HepG2 (cell line): ENCODE measurements at regions not wholly inside any gene's neighbourhood (a gene's known extent, or its start where the extent isn't known, plus 50 kb on each side); places are given as distances from the start of the nearest gene placed in this dataset.

Experiments
- CENPT ChIP-seq: sonication (generic); formaldehyde crosslinking; IDR thresholded peaks from 2 replicates; pipeline ENCODE4 v1.8.0; 2022; ENCODE audit warnings: low read depth, mild to moderate bottlenecking, moderate library complexity, missing genetic modification reagents
- FLYWCH1 ChIP-seq: sonication (generic); formaldehyde crosslinking; IDR thresholded peaks from 2 replicates; pipeline ENCODE4 v1.8.1; 2023; ENCODE audit warnings: mild to moderate bottlenecking, missing genetic modification reagents
- MBNL3 ChIP-seq: fragments of 250-450 bp; sonication (Bioruptor Pico); conservative IDR thresholded peaks from 2 replicates; pipeline ENCODE4 v1.8.0; 2022; ENCODE audit warnings: mild to moderate bottlenecking, inconsistent platforms
- NFIC ChIP-seq: IDR thresholded peaks from 2 replicates; pipeline ENCODE4 v1.6.1; 2012; ENCODE audit warnings: mild to moderate bottlenecking, low read length, inconsistent platforms
- NFKB2 ChIP-seq: sonication (generic); formaldehyde crosslinking; IDR thresholded peaks from 2 replicates; pipeline ENCODE4 v1.4.0; 2020; ENCODE audit warnings: missing genetic modification reagents, borderline replicate concordance
- SALL1 ChIP-seq: sonication (generic); formaldehyde crosslinking; IDR thresholded peaks from 2 replicates; pipeline ENCODE4 v1.8.0; 2022; ENCODE audit warnings: mild to moderate bottlenecking, missing genetic modification reagents
- SOX6 ChIP-seq, 2 experiments: fragments of 450-650 bp in 1 of 2; sonication (generic) in 1 of 2; formaldehyde crosslinking in 1 of 2; IDR thresholded peaks; 2 replicates each; pipeline versions ENCODE4 v1.4.0 to v1.6.1; 2017 to 2020; ENCODE audit warnings: antibody characterized with exemption in 1 of 2, mild to moderate bottlenecking in 1 of 2, missing genetic modification reagents in 1 of 2
- TFE3 ChIP-seq: IDR thresholded peaks from 2 replicates; pipeline ENCODE4 v1.6.1; 2016
- ZGPAT ChIP-seq: IDR thresholded peaks from 2 replicates; pipeline ENCODE4 v1.6.1; 2016; ENCODE audit warnings: mild to moderate bottlenecking
- TF ChIP-seq, protein P1 (sequence below): IDR thresholded peaks from 2 replicates; pipeline ENCODE4 v1.4.0; 2020; ENCODE audit warnings: mild to moderate bottlenecking, missing genetic modification reagents

DNA sequence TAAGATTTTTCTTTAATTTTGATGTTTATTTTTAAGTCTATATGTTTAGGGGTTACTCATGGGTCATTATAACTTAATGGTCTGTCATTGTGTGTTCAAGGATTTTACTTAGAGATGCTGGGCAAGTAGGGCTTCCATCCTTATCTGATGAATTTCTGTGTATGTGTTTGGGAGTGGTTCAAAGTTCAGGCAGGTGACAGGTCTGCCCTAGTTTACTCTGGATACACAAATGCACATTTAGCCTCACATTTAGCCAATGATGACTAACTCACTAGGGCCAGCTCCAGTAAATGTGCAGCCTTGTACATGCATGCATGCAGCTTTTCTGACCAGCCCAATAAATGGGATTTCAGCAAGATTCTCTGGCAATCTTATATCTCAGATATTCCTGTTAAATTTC, 554.1 kb downstream of the SI start (continued):
- TF ChIP-seq ZGPAT (CRISPR knock-in tag) = peak; percentile 41; the same call in 1 of the 2 replicates
- no peak for TF ChIP-seq FLYWCH1 (CRISPR knock-in tag)
- peak; percentile 75 for TF ChIP-seq SALL1 (CRISPR knock-in tag)
- TF ChIP-seq SOX6 (IDR thresholded peaks at IDR 0.05) = no peak
- TF ChIP-seq SOX6 (CRISPR knock-in tag; IDR thresholded peaks at IDR 0.05) = peak; percentile 61
- TF ChIP-seq, protein P1, sequence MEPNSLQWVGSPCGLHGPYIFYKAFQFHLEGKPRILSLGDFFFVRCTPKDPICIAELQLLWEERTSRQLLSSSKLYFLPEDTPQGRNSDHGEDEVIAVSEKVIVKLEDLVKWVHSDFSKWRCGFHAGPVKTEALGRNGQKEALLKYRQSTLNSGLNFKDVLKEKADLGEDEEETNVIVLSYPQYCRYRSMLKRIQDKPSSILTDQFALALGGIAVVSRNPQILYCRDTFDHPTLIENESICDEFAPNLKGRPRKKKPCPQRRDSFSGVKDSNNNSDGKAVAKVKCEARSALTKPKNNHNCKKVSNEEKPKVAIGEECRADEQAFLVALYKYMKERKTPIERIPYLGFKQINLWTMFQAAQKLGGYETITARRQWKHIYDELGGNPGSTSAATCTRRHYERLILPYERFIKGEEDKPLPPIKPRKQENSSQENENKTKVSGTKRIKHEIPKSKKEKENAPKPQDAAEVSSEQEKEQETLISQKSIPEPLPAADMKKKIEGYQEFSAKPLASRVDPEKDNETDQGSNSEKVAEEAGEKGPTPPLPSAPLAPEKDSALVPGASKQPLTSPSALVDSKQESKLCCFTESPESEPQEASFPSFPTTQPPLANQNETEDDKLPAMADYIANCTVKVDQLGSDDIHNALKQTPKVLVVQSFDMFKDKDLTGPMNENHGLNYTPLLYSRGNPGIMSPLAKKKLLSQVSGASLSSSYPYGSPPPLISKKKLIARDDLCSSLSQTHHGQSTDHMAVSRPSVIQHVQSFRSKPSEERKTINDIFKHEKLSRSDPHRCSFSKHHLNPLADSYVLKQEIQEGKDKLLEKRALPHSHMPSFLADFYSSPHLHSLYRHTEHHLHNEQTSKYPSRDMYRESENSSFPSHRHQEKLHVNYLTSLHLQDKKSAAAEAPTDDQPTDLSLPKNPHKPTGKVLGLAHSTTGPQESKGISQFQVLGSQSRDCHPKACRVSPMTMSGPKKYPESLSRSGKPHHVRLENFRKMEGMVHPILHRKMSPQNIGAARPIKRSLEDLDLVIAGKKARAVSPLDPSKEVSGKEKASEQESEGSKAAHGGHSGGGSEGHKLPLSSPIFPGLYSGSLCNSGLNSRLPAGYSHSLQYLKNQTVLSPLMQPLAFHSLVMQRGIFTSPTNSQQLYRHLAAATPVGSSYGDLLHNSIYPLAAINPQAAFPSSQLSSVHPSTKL = peak; percentile 85
- no peak for TF ChIP-seq NFKB2 (CRISPR knock-in tag)
- no peak for TF ChIP-seq MBNL3 (CRISPR knock-in tag)
- TF ChIP-seq NFIC = peak; percentile 34; the same call in 1 of the 2 replicates
- TF ChIP-seq TFE3 = 0 out of 2 replicates have a peak, but pooled peaks have one; percentile 60
- TF ChIP-seq CENPT = no peak
